Spleen (tissue), 7 donors: ENCODE measurements at regions not wholly inside any gene's neighbourhood (a gene's known extent, or its start where the extent isn't known, plus 50 kb on each side); places are given as distances from the start of the nearest gene placed in this dataset.

ENCODE experiments used
- CTCF ChIP-seq, 11 experiments: fragments of 200-600 bp in 7 of 11; fragments of 450-650 bp in 4 of 11; sonication (generic) in 4 of 11; IDR thresholded peaks in 8 of 11; conservative IDR thresholded peaks in 3 of 11; 1 replicate in 7 of 11; 2 replicates in 4 of 11; pipeline versions ENCODE4 v1.4.0 to v1.8.0; 2016 to 2021; ENCODE audit warnings: antibody characterized with exemption in 11 of 11, inconsistent platforms in 4 of 11, mild to moderate bottlenecking in 1 of 11
- POLR2AphosphoS5 ChIP-seq, 3 donors: sonication (generic); formaldehyde crosslinking; IDR thresholded peaks; one replicate each; pipeline ENCODE4 v1.5.1; 2017; ENCODE audit warnings: antibody characterized with exemption in 3 of 3
- donor health status: DM: no; HTN: no; CAD: no; lungs with moderate emphysema.
- donor health status: DM: no; HTN: no; CAD: no.
- donor health status: DM: no; HTN: no; CAD: no.

- TF ChIP-seq CTCF (IDR thresholded peaks at IDR 0.05 in 8 of 11, conservative IDR thresholded peaks at IDR 0.05 in 3 of 11) (no peak), POLR2AphosphoS5 (IDR thresholded peaks at IDR 0.05) (no peak)
Observed at GRCh38 chr12:105487963-105488362, 157.5 kb downstream of the C12orf75 start.
